ENCODE measurements at regions not wholly inside any gene's neighbourhood (a gene's known extent, or its start where the extent isn't known, plus 50 kb on each side); places are given as distances from the start of the nearest gene placed in this dataset.

- ATAC-seq: no peak
- no peak for TF ChIP-seq CTCF (IDR thresholded peaks at IDR 0.05)
- Histone ChIP-seq H3K36me3 (no peaks in the 10 kb centered on the region), H3K4me1 (no peaks in the 10 kb centered on the region), H3K9me3 (no peaks in the 10 kb centered on the region), H3K4me3 (no peak overlapping the region), H3K27ac (no peak overlapping the region), H3K27me3 (ENCODE audit: low read depth) (no peaks in the 10 kb centered on the region)
- no peak for DNase-seq
- intact Hi-C loops (cut with DNase I): no loop called here
Measured at GRCh38 chr5:84480873-84481637, 96.4 kb upstream of the EDIL3 start.

- Histone ChIP-seq H3K9me3 (no peaks in the 10 kb centered on the region), H3K27me3 (ENCODE audit: low read depth) (no peaks in the 10 kb centered on the region), H3K27ac (no peak overlapping the region), H3K4me3 (no peak overlapping the region), H3K4me1 (no peaks in the 10 kb centered on the region), H3K36me3 (no peaks in the 10 kb centered on the region)
- intact Hi-C loops (cut with DNase I): no loop called here
- TF ChIP-seq CTCF (IDR thresholded peaks at IDR 0.05): no peak
- DNase-seq (no peak), ATAC-seq (no peak)
Measured at GRCh38 chr5:84478603-84479002, 93.9 kb upstream of the EDIL3 start.

- no peak for ATAC-seq
Measured at GRCh38 chr5:84477485-84477884, 92.8 kb upstream of the EDIL3 start.

GRCh38 chr5:84474126-84474525 lies 89.4 kb upstream of the EDIL3 start:
- intact Hi-C loops (cut with DNase I): no loop called here
- TF ChIP-seq CTCF (IDR thresholded peaks at IDR 0.05): no peak
- H3K36me3 ChIP-seq: no peaks in the 10 kb centered on the region

More at GRCh38 chr5:84477485-84477884, 92.8 kb upstream of the EDIL3 start:
- H3K27ac ChIP-seq: no peak overlapping the region
- DNase-seq: no peak
- no peaks in the 10 kb centered on the region for H3K36me3 ChIP-seq
- no peaks in the 10 kb centered on the region for H3K4me1 ChIP-seq
- no peak overlapping the region for H3K4me3 ChIP-seq
- H3K9me3 ChIP-seq: no peaks in the 10 kb centered on the region
- TF ChIP-seq CTCF (IDR thresholded peaks at IDR 0.05): no peak
- intact Hi-C loops (cut with DNase I): no loop called here
- no peaks in the 10 kb centered on the region for H3K27me3 ChIP-seq (ENCODE audit: low read depth)

GRCh38 chr5:84453405-84453804 lies 68.7 kb upstream of the EDIL3 start:
- no peak overlapping the region for H3K4me3 ChIP-seq
- intact Hi-C loops (cut with DNase I): no loop called here
- no peaks in the 10 kb centered on the region for H3K27me3 ChIP-seq (ENCODE audit: low read depth)
- H3K27ac ChIP-seq: no peak overlapping the region
- no peak for TF ChIP-seq CTCF (IDR thresholded peaks at IDR 0.05)
- H3K36me3 ChIP-seq: no peaks in the 10 kb centered on the region
- peaks cover 7% of the 10 kb centered on the region for H3K9me3 ChIP-seq
- no peaks in the 10 kb centered on the region for H3K4me1 ChIP-seq
- no peak for ATAC-seq
- DNase-seq: no peak

More at GRCh38 chr5:84474126-84474525, 89.4 kb upstream of the EDIL3 start:
- H3K4me3 ChIP-seq: no peak overlapping the region
- H3K27me3 ChIP-seq (ENCODE audit: low read depth): no peaks in the 10 kb centered on the region
- H3K27ac ChIP-seq: no peak overlapping the region
- no peak for DNase-seq
- no peaks in the 10 kb centered on the region for H3K4me1 ChIP-seq
- H3K9me3 ChIP-seq: no peaks in the 10 kb centered on the region
- no peak for ATAC-seq
